ENCODE measurements at regions not wholly inside any gene's neighbourhood (a gene's known extent, or its start where the extent isn't known, plus 50 kb on each side); places are given as distances from the start of the nearest gene placed in this dataset.

GRCh38 chr12:91923864-91924263 lies 221.8 kb downstream of the BTG1 start:
- TF ChIP-seq CTCF (conservative IDR thresholded peaks at IDR 0.05; ENCODE audit: low read length) (no peak), EZH2phosphoT487 (IDR thresholded peaks at IDR 0.05; ENCODE audit: borderline replicate concordance, low read depth, low read length) (no peak)
